Hypothalamus (tissue), 51 donors: ENCODE measurements at regions not wholly inside any gene's neighbourhood (a gene's known extent, or its start where the extent isn't known, plus 50 kb on each side); places are given as distances from the start of the nearest gene placed in this dataset.
"Not testable (repeated sequence)": the region's sequence is repeated elsewhere in the genome, so short reads cannot be mapped to it uniquely, and the experiment has no call there.

Experiments
- DNase-seq, 51 donors: peaks; one replicate each; lab custom pipeline; 2025; lab: John Stamatoyannopoulos, UW

- DNase-seq, result no peak
Observed at GRCh38 chr4:10281996-10282395, 165.4 kb upstream of the WDR1 start.

- no peak for DNase-seq
Observed at GRCh38 chr4:10279261-10279660, 162.7 kb upstream of the WDR1 start.

GRCh38 chr4:10278071-10278470 lies 161.5 kb upstream of the WDR1 start:
- DNase-seq, result no peak

- DNase-seq, result no peak
Observed at GRCh38 chr4:10276152-10276551, 159.6 kb upstream of the WDR1 start.

- DNase-seq, result no peak
Observed at GRCh38 chr4:10275696-10276095, 159.1 kb upstream of the WDR1 start.

- DNase-seq, result no peak
Observed at GRCh38 chr4:10273030-10273429, 156.4 kb upstream of the WDR1 start.

GRCh38 chr4:10272511-10272910 lies 155.9 kb upstream of the WDR1 start:
- DNase-seq, result no peak

GRCh38 chr4:10267066-10267465 lies 150.5 kb upstream of the WDR1 start:
- DNase-seq, result no peak

- no peak for DNase-seq
Observed at GRCh38 chr4:10260777-10261176, 144.2 kb upstream of the WDR1 start.

GRCh38 chr4:10259976-10260375 lies 143.4 kb upstream of the WDR1 start:
- no peak for DNase-seq

GRCh38 chr4:10256203-10256602 lies 139.6 kb upstream of the WDR1 start:
- DNase-seq, result no peak

GRCh38 chr4:10253765-10254164 lies 137.2 kb upstream of the WDR1 start:
- no peak for DNase-seq

- DNase-seq, result no peak
Observed at GRCh38 chr4:10245751-10246150, 129.2 kb upstream of the WDR1 start.

GRCh38 chr4:10243856-10244255 lies 127.3 kb upstream of the WDR1 start:
- DNase-seq, result no peak

GRCh38 chr4:10240691-10241090 lies 124.1 kb upstream of the WDR1 start:
- DNase-seq, result no peak

GRCh38 chr4:10239982-10240654 lies 123.5 kb upstream of the WDR1 start:
- DNase-seq, result no peak

- no peak for DNase-seq
Observed at GRCh38 chr4:10237131-10237530, 120.5 kb upstream of the WDR1 start.

GRCh38 chr4:10232114-10232513 lies 115.5 kb upstream of the WDR1 start:
- no peak for DNase-seq

GRCh38 chr4:10226756-10227155 lies 110.2 kb upstream of the WDR1 start:
- no peak for DNase-seq

GRCh38 chr4:10225096-10225495 lies 108.5 kb upstream of the WDR1 start:
- no peak for DNase-seq

GRCh38 chr4:10223782-10224181 lies 107.2 kb upstream of the WDR1 start:
- DNase-seq, result no peak

- DNase-seq, result not testable (repeated sequence)
Observed at GRCh38 chr4:10213481-10213880, 96.9 kb upstream of the WDR1 start.

- DNase-seq, result no peak
Observed at GRCh38 chr4:10212901-10213300, 96.3 kb upstream of the WDR1 start.
